ENCODE measurements at regions not wholly inside any gene's neighbourhood (a gene's known extent, or its start where the extent isn't known, plus 50 kb on each side); places are given as distances from the start of the nearest gene placed in this dataset.

- Histone ChIP-seq H3K27ac (ENCODE audit: low read length) (no peak overlapping the region), H3K4me1 (ENCODE audit: control insufficient read depth, insufficient read depth, low read length) (no peaks in the 10 kb centered on the region), H3K9me3 (ENCODE audit: control insufficient read depth, low read length) (no peaks in the 10 kb centered on the region), H3K27me3 (ENCODE audit: control insufficient read depth, insufficient read depth) (no peaks in the 10 kb centered on the region), H3K4me3 (ENCODE audit: low read length) (no peak overlapping the region)
- DNase-seq = no peak
- intact Hi-C loops (cut with DNase I) = no loop called here
- no peak for ATAC-seq
- 84% methylated on average over 4 of the region's 4 CpGs for WGBS
Measured at GRCh38 chr15:39290711-39291435, 290.0 kb upstream of the THBS1 start.

GRCh38 chr15:39291690-39292089 lies 289.2 kb upstream of the THBS1 start:
- no peak for ATAC-seq
- Histone ChIP-seq H3K9me3 (ENCODE audit: control insufficient read depth, low read length) (no peaks in the 10 kb centered on the region), H3K27ac (ENCODE audit: low read length) (no peak overlapping the region), H3K4me1 (ENCODE audit: control insufficient read depth, insufficient read depth, low read length) (no peaks in the 10 kb centered on the region), H3K4me3 (ENCODE audit: low read length) (no peak overlapping the region), H3K27me3 (ENCODE audit: control insufficient read depth, insufficient read depth) (no peaks in the 10 kb centered on the region)
- intact Hi-C loops (cut with DNase I) = no loop called here
- DNase-seq = no peak
- 96% methylated on average over 3 of the region's 3 CpGs for WGBS

DNA sequence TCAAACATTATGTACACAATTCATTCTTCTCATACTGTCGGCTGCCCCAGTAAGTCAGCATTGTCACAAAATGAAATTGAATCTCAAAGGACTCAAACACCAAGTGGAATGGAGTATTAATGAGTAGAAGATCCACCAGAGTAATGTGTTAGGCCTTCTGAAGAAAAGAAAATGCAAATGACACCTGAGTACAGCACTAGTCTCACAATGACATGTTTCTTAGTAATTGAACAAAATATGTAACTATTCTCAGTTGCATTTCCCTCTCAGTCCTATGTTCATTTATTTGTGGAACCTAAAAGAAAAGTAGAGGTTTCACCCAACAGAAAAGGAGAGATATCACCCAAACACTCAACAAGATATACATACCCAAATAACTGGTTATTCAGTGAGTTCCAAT lies 283.9 kb upstream of the THBS1 start:
- no peaks in the 10 kb centered on the region for H3K27me3 ChIP-seq (ENCODE audit: control insufficient read depth, insufficient read depth)
- intact Hi-C loops (cut with DNase I) = no loop called here
- no peak overlapping the region for H3K4me3 ChIP-seq (ENCODE audit: low read length)
- DNase-seq (no peak), ATAC-seq (no peak)
- no peaks in the 10 kb centered on the region for H3K9me3 ChIP-seq (ENCODE audit: control insufficient read depth, low read length)
- no peaks in the 10 kb centered on the region for H3K4me1 ChIP-seq (ENCODE audit: control insufficient read depth, insufficient read depth, low read length)
- 99% methylated on average over 1 of the region's 1 CpG for WGBS
- no peak overlapping the region for H3K27ac ChIP-seq (ENCODE audit: low read length)

DNA sequence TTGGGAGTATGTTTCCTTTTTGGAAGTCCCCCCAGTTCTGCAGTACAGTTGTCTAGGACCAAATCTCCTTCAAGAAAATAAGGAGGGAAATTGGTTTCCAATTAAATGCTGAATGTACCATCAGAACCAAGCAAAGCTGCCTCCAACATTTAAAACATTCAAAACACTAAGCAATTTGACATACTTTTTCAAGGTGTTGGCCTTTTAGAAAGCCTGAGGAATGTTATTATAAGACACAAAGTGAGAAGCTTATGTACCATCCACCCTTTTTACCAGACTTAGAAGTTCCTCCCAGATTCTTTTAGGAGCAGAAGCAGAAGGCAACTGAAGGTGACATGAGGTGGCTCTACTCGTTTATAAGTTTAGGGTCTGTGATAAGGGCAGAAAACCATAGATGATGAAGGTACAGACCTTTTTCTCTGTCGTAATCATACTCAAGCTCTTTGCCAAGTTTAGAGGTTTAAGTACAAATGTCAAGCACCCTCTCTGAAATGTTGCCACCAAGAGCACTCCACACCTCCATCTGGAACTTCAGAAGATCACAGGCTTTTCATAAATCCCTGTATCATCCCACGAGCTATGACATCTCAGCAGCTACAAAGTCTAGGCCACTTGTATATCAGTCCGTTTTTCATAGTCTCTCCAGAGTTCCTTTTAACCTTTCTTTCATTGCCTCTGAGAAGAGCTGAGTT lies 282.5 kb upstream of the THBS1 start:
- Histone ChIP-seq H3K4me1 (ENCODE audit: control insufficient read depth, insufficient read depth, low read length) (no peaks in the 10 kb centered on the region), H3K9me3 (ENCODE audit: control insufficient read depth, low read length) (no peaks in the 10 kb centered on the region), H3K27ac (ENCODE audit: low read length) (no peak overlapping the region), H3K4me3 (ENCODE audit: low read length) (no peak overlapping the region), H3K27me3 (ENCODE audit: control insufficient read depth, insufficient read depth) (no peaks in the 10 kb centered on the region)
- intact Hi-C loops (cut with DNase I) = no loop called here
- no peak for ATAC-seq
- WGBS = 70% methylated on average over 4 of the region's 4 CpGs
- no peak for DNase-seq

DNA sequence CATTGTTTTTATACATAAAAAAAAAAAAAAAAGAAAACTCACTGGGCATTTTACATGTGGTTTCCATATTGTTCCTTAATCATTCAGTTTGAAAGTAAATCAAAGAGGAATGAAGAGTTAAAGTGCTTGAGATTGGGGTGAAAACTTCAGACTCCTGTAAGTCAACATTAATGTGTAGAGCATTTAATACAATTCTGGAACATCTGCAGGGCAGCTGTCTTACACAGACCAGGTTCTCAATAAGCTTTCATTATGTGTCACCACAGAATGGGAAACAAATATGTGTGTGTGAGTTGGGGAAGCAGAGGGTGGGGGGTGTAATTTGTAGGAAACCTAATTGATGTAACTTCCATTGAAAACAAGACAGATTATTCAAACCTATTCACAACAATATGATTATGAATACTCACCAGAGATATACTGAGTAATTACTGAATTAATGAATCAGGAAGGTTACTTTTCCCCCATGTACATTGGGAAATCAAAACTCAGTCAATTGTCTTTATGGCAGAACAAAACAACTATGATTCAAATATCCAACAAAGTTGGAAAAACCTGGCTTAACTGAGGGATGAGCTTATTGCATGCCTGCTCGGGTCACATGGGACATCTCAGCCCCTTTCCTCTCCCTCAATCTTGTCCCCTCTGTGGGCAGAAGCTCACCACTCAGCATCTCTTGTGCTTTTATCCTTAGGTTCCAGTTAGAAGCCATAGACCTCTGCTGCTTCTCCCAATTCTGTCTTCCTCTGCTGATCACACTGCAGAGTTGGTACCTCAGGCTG lies 281.2 kb upstream of the THBS1 start:
- no peak for ATAC-seq
- no peak overlapping the region for H3K4me3 ChIP-seq (ENCODE audit: low read length)
- H3K27me3 ChIP-seq (ENCODE audit: control insufficient read depth, insufficient read depth) = no peaks in the 10 kb centered on the region
- H3K4me1 ChIP-seq (ENCODE audit: control insufficient read depth, insufficient read depth, low read length) = no peaks in the 10 kb centered on the region
- no peaks in the 10 kb centered on the region for H3K9me3 ChIP-seq (ENCODE audit: control insufficient read depth, low read length)
- H3K27ac ChIP-seq (ENCODE audit: low read length) = no peak overlapping the region
- intact Hi-C loops (cut with DNase I) = no loop called here
- WGBS = 96% methylated on average over 1 of the region's 1 CpG
- DNase-seq = no peak

GRCh38 chr15:39300451-39301153 lies 280.3 kb upstream of the THBS1 start:
- Histone ChIP-seq H3K9me3 (ENCODE audit: control insufficient read depth, low read length) (no peaks in the 10 kb centered on the region), H3K4me1 (ENCODE audit: control insufficient read depth, insufficient read depth, low read length) (no peaks in the 10 kb centered on the region), H3K27me3 (ENCODE audit: control insufficient read depth, insufficient read depth) (no peaks in the 10 kb centered on the region), H3K27ac (ENCODE audit: low read length) (no peak overlapping the region), H3K4me3 (ENCODE audit: low read length) (no peak overlapping the region)
- intact Hi-C loops (cut with DNase I) = no loop called here
- 94% methylated on average over 3 of the region's 3 CpGs for WGBS
- ATAC-seq (no peak), DNase-seq (no peak)

DNA sequence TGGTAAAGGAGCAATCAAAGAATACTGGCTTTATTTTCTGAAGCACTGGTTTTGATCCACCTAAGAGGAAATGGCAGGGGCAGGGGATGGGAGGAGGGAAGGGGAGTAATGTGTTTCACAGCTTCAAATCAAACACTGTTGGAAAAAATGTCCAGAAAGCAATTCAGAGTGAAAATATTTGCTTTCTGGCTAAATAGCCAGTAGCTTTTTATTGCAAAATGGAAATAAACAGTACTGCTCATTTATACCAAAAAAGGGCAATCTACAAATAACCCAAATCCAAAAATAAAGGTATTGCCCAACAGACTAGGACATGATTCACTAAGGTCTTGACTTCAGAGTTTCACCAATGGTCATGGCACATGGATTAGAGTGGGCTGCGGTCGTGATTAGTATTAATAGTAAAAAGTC lies 279.3 kb upstream of the THBS1 start:
- Histone ChIP-seq H3K27ac (ENCODE audit: low read length) (no peak overlapping the region), H3K27me3 (ENCODE audit: control insufficient read depth, insufficient read depth) (no peaks in the 10 kb centered on the region), H3K4me3 (ENCODE audit: low read length) (no peak overlapping the region), H3K9me3 (ENCODE audit: control insufficient read depth, low read length) (no peaks in the 10 kb centered on the region), H3K4me1 (ENCODE audit: control insufficient read depth, insufficient read depth, low read length) (no peaks in the 10 kb centered on the region)
- no peak for DNase-seq
- 85% methylated on average over 2 of the region's 2 CpGs for WGBS
- ATAC-seq = peak in 1 of 2 donors; percentile 47
- intact Hi-C loops (cut with DNase I) = no loop called here

DNA sequence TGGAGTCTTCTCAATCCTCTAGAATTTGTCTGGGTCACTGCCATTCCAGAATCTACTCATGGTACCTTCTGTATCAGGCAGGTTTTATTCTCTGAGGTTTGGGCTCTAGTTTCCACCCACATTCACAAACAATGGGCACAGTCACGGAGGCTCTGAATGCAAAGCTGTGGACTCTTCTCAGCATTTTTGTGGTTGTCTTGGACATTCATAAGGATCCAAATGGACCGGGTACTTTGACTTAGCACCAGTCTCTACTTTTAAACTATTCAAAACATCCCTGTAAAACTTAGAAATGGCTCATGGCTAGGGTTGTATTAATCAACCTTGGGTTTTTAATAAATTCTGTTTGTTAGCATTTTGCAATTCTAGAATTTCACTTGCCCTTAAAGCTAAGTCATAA lies 277.9 kb upstream of the THBS1 start:
- DNase-seq (no peak), ATAC-seq (no peak)
- WGBS = 91% methylated on average over 2 of the region's 2 CpGs
- H3K4me1 ChIP-seq (ENCODE audit: control insufficient read depth, insufficient read depth, low read length) = no peaks in the 10 kb centered on the region
- H3K27ac ChIP-seq (ENCODE audit: low read length) = no peak overlapping the region
- H3K9me3 ChIP-seq (ENCODE audit: control insufficient read depth, low read length) = no peaks in the 10 kb centered on the region
- no peaks in the 10 kb centered on the region for H3K27me3 ChIP-seq (ENCODE audit: control insufficient read depth, insufficient read depth)
- intact Hi-C loops (cut with DNase I) = no loop called here
- no peak overlapping the region for H3K4me3 ChIP-seq (ENCODE audit: low read length)

DNA sequence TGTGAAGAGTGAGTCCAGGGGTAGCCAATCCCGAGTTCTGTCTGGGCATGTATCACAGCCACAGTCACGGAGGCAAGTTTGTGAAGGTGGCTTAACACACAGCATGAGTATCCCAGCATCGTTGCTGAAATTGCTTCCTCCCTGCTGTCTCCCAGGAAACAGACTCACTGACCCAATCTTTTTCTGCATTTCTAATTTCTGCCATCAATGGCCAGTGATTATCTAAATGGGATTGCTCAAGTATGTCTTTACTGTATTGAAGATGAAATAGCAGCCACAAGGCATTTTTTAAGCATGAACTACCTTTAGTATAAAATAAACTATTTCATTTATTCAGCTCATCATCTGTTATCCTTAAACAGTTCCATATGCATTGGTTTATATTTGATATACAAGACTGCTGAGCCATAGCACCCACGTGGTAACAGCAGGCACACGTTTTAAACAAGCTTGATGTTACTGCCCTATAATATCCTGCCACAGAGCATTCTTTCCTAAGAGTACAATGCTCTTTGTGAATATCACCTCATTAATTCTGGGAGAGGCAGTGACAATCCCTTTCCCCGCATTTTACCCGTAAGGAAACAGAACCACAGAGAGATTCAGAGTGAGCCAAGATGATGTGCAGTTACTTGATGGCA lies 276.6 kb upstream of the THBS1 start:
- no peaks in the 10 kb centered on the region for H3K27me3 ChIP-seq (ENCODE audit: control insufficient read depth, insufficient read depth)
- intact Hi-C loops (cut with DNase I) = no loop called here
- H3K27ac ChIP-seq (ENCODE audit: low read length) = no peak overlapping the region
- ATAC-seq (no peak), DNase-seq (no peak)
- no peaks in the 10 kb centered on the region for H3K4me1 ChIP-seq (ENCODE audit: control insufficient read depth, insufficient read depth, low read length)
- H3K4me3 ChIP-seq (ENCODE audit: low read length) = no peak overlapping the region
- H3K9me3 ChIP-seq (ENCODE audit: control insufficient read depth, low read length) = no peaks in the 10 kb centered on the region
- WGBS = 78% methylated on average over 7 of the region's 7 CpGs

GRCh38 chr15:39304931-39305728 lies 275.7 kb upstream of the THBS1 start:
- H3K4me1 ChIP-seq (ENCODE audit: control insufficient read depth, insufficient read depth, low read length) = no peaks in the 10 kb centered on the region
- intact Hi-C loops (cut with DNase I) = no loop called here
- no peak for DNase-seq
- 84% methylated on average over 4 of the region's 4 CpGs for WGBS
- H3K27me3 ChIP-seq (ENCODE audit: control insufficient read depth, insufficient read depth) = no peaks in the 10 kb centered on the region
- no peaks in the 10 kb centered on the region for H3K9me3 ChIP-seq (ENCODE audit: control insufficient read depth, low read length)
- H3K27ac ChIP-seq (ENCODE audit: low read length) = no peak overlapping the region
- H3K4me3 ChIP-seq (ENCODE audit: low read length) = no peak overlapping the region
- no peak for ATAC-seq
